ENCODE measurements at regions not wholly inside any gene's neighbourhood (a gene's known extent, or its start where the extent isn't known, plus 50 kb on each side); places are given as distances from the start of the nearest gene placed in this dataset.

GRCh38 chr12:91685917-91686316 lies 459.7 kb downstream of the BTG1 start:
- no peaks in the 10 kb centered on the region for H3K9me3 ChIP-seq
- H3K36me3 ChIP-seq: no peaks in the 10 kb centered on the region
- peaks cover 2% of the 10 kb centered on the region for H3K4me1 ChIP-seq
- no peak for TF ChIP-seq CTCF (IDR thresholded peaks at IDR 0.05; ENCODE audit: low read depth, low read length)
- H3K4me3 ChIP-seq (ENCODE audit: low read depth, low read length): no peak overlapping the region
- no peaks in the 10 kb centered on the region for H3K27me3 ChIP-seq
- no peak for DNase-seq

- no peak for TF ChIP-seq CTCF (IDR thresholded peaks at IDR 0.05; ENCODE audit: low read depth, low read length)
- DNase-seq: no peak
Measured at GRCh38 chr12:91681751-91682150, 463.9 kb downstream of the BTG1 start.

GRCh38 chr12:91680864-91681263 lies 464.8 kb downstream of the BTG1 start:
- Histone ChIP-seq H3K9me3 (no peaks in the 10 kb centered on the region), H3K36me3 (no peaks in the 10 kb centered on the region), H3K4me1 (peaks cover 2% of the 10 kb centered on the region; the same call in 1 of the 2 replicates), H3K27me3 (no peaks in the 10 kb centered on the region), H3K4me3 (ENCODE audit: low read depth, low read length) (no peak overlapping the region)
- no peak for DNase-seq
- no peak for TF ChIP-seq CTCF (IDR thresholded peaks at IDR 0.05; ENCODE audit: low read depth, low read length)

More at GRCh38 chr12:91681751-91682150, 463.9 kb downstream of the BTG1 start:
- Histone ChIP-seq H3K27me3 (no peaks in the 10 kb centered on the region), H3K9me3 (no peaks in the 10 kb centered on the region), H3K36me3 (no peaks in the 10 kb centered on the region), H3K4me3 (ENCODE audit: low read depth, low read length) (no peak overlapping the region), H3K4me1 (peaks cover 2% of the 10 kb centered on the region; the same call in 1 of the 2 replicates)

GRCh38 chr12:91677556-91677955 lies 468.1 kb downstream of the BTG1 start:
- TF ChIP-seq CTCF (IDR thresholded peaks at IDR 0.05; ENCODE audit: low read depth, low read length): no peak
- H3K36me3 ChIP-seq: no peaks in the 10 kb centered on the region

GRCh38 chr12:91675401-91675800 lies 470.2 kb downstream of the BTG1 start:
- Histone ChIP-seq H3K4me1 (no peaks in the 10 kb centered on the region; the same call in 1 of the 2 replicates), H3K36me3 (no peaks in the 10 kb centered on the region), H3K4me3 (ENCODE audit: low read depth, low read length) (no peak overlapping the region), H3K27me3 (no peaks in the 10 kb centered on the region), H3K9me3 (no peaks in the 10 kb centered on the region)
- no peak for DNase-seq
- no peak for TF ChIP-seq CTCF (IDR thresholded peaks at IDR 0.05; ENCODE audit: low read depth, low read length)

More at GRCh38 chr12:91677556-91677955, 468.1 kb downstream of the BTG1 start:
- Histone ChIP-seq H3K4me1 (no peaks in the 10 kb centered on the region; the same call in 1 of the 2 replicates), H3K4me3 (ENCODE audit: low read depth, low read length) (no peak overlapping the region), H3K27me3 (no peaks in the 10 kb centered on the region), H3K9me3 (no peaks in the 10 kb centered on the region)
- DNase-seq: no peak

- TF ChIP-seq CTCF (IDR thresholded peaks at IDR 0.05; ENCODE audit: low read depth, low read length): no peak
- H3K27me3 ChIP-seq: no peaks in the 10 kb centered on the region
- no peak overlapping the region for H3K4me3 ChIP-seq (ENCODE audit: low read depth, low read length)
- H3K4me1 ChIP-seq: no peaks in the 10 kb centered on the region; the same call in 1 of the 2 replicates
- H3K36me3 ChIP-seq: no peaks in the 10 kb centered on the region
- no peaks in the 10 kb centered on the region for H3K9me3 ChIP-seq
- no peak for DNase-seq
Measured at GRCh38 chr12:91672130-91672529, 473.5 kb downstream of the BTG1 start.

All from BE2C (cell line).